GM12878 (cell line): ENCODE measurements at regions not wholly inside any gene's neighbourhood (a gene's known extent, or its start where the extent isn't known, plus 50 kb on each side); places are given as distances from the start of the nearest gene placed in this dataset.

Experiments
- ATAC-seq: fragments of 200-7000 bp; cut with Tn5 transposase; 3 replicates; pipeline ENCODE4 v1.9.1; 2020; ENCODE audit warnings: mild to moderate bottlenecking, moderate library complexity
- BruUV-seq: library from RNA; stranded (reverse); fragments of 400-500 nt; replicated peaks from 2 replicates; lab custom pipeline; 2021; lab: Mats Ljungman, UMichigan
- CTCF ChIA-PET: fragments of 300-600 bp; sonication (Branson Sonifier 250); formaldehyde crosslinking; extraction: SDS; loops from one replicate; lab custom pipeline; 2021; ENCODE audit warnings: inconsistent platforms; lab: Yijun Ruan, JAX
- POLR2A ChIA-PET: fragments of 350-600 bp; formaldehyde crosslinking; extraction: SDS; loops from one replicate; lab custom pipeline; 2021; ENCODE audit warnings: inconsistent platforms; lab: Charles Lee
- RAD21 ChIA-PET: fragments of 300-600 bp; sonication (Branson Sonifier 250); formaldehyde crosslinking; loops from one replicate; lab custom pipeline; 2023; ENCODE audit warnings: antibody characterized with exemption; ENCODE audit not compliant: unreplicated experiment; lab: Charles Lee
- SMC1A ChIA-PET: fragments of 300-600 bp; sonication (Branson Sonifier 250); formaldehyde crosslinking; loops from one replicate; lab custom pipeline; 2023; ENCODE audit not compliant: unreplicated experiment, uncharacterized antibody; lab: Charles Lee
- DNase-seq: peaks from one replicate; pipeline ENCODE4 v3.0.0-alpha.2; 2011; ENCODE audit warnings: low read depth, low spot score
- FAIRE-seq: peaks from 3 replicates; lab custom pipeline; 2011; peaks lifted over from hg19 to GRCh38; lab: Jason Lieb, UNC
- H2AFZ ChIP-seq: 2 replicates; pipeline ENCODE4 v1.6.0; 2011; ENCODE audit warnings: low read depth, low read length, control low read depth; ENCODE audit not compliant: control insufficient read depth
- H3K27ac ChIP-seq: 2 replicates; pipeline ENCODE4 v1.5.1; 2011; ENCODE audit warnings: control low read depth; ENCODE audit not compliant: control insufficient read depth, insufficient read depth
- H3K27me3 ChIP-seq, 2 experiments: replicated peaks in 1 of 2; 2 replicates each; pipeline versions ENCODE4 v1.6.0 to v1.6.1; 2011; ENCODE audit warnings: low read length in 1 of 2; ENCODE audit not compliant: control insufficient read depth in 2 of 2, insufficient read depth in 2 of 2
- H3K36me3 ChIP-seq, 2 experiments: 2 replicates each; pipeline ENCODE4 v1.5.1; 2011; ENCODE audit warnings: low read length in 1 of 2; ENCODE audit not compliant: control insufficient read depth in 2 of 2, insufficient read depth in 2 of 2
- H3K4me1 ChIP-seq: 2 replicates; pipeline ENCODE4 v1.6.1; 2011; ENCODE audit warnings: mild to moderate bottlenecking, low read length, moderate library complexity, mixed read lengths; ENCODE audit not compliant: control insufficient read depth, insufficient read depth
- H3K4me2 ChIP-seq: 2 replicates; pipeline ENCODE4 v1.6.0; 2011; ENCODE audit warnings: control low read depth; ENCODE audit not compliant: control insufficient read depth, insufficient read depth
- H3K4me3 ChIP-seq: fragments of 200-600 bp; sonication (generic); 2 replicates; pipeline ENCODE4 v1.5.1; 2016
- H3K79me2 ChIP-seq: 2 replicates; pipeline ENCODE4 v1.6.0; 2011; ENCODE audit warnings: low read length; ENCODE audit not compliant: control insufficient read depth, insufficient read depth
- H3K9ac ChIP-seq: 2 replicates; pipeline ENCODE4 v1.8.0; 2011; ENCODE audit warnings: low read length, control low read depth, mixed read lengths; ENCODE audit not compliant: control insufficient read depth, insufficient read depth
- H3K9me3 ChIP-seq: replicated peaks from 3 replicates; pipeline ENCODE4 v1.5.1; 2011; ENCODE audit warnings: mild to moderate bottlenecking, low read length; ENCODE audit not compliant: control insufficient read depth, insufficient read depth
- H4K20me1 ChIP-seq: 2 replicates; pipeline ENCODE4 v1.6.0; 2011; ENCODE audit not compliant: control insufficient read depth, insufficient read depth
- ASH2L ChIP-seq: fragments of 300-600, 200-600 bp; sonication (generic); IDR thresholded peaks from 2 replicates; pipeline ENCODE4 v1.6.1; 2017; ENCODE audit warnings: low read depth, mild to moderate bottlenecking, borderline replicate concordance
- BCL11A ChIP-seq: IDR thresholded peaks from 2 replicates; pipeline ENCODE4 v1.6.1; 2011; ENCODE audit warnings: low read depth, low read length
- CHD2 ChIP-seq: IDR thresholded peaks from 2 replicates; pipeline ENCODE4 v1.6.1; 2011; ENCODE audit warnings: low read depth, low read length, improper control_type of control experiment, borderline replicate concordance
- EGR1 ChIP-seq, 2 experiments: IDR thresholded peaks; 1 replicate in 1 of 2; 2 replicates in 1 of 2; pipeline ENCODE4 v1.6.1; 2011 to 2012; ENCODE audit warnings: low read depth in 2 of 2, low read length in 2 of 2, borderline replicate concordance in 1 of 2, mild to moderate bottlenecking in 1 of 2, moderate library complexity in 1 of 2
- EP300 ChIP-seq, 2 experiments: fragments of 150-350 bp in 1 of 2; IDR thresholded peaks; 2 replicates each; pipeline ENCODE4 v1.6.1; 2011 to 2012; ENCODE audit warnings: low read depth in 2 of 2, low read length in 2 of 2, borderline replicate concordance in 1 of 2, improper control_type of control experiment in 1 of 2, inconsistent platforms in 1 of 2; ENCODE audit not compliant: control insufficient read depth in 1 of 2
- ETV6 ChIP-seq, 2 experiments: fragments of 450-650 bp in 1 of 2; IDR thresholded peaks in 1 of 2; conservative IDR thresholded peaks in 1 of 2; 2 replicates each; pipeline ENCODE4 v1.6.1; 2014; ENCODE audit warnings: antibody characterized with exemption in 1 of 2, borderline replicate concordance in 1 of 2, low read depth in 1 of 2, mild to moderate bottlenecking in 1 of 2, moderate library complexity in 1 of 2
- HDAC6 ChIP-seq: fragments of 200-600 bp; sonication (generic); IDR thresholded peaks from one replicate; pipeline ENCODE4 v1.8.0; 2017; ENCODE audit warnings: antibody characterized with exemption; ENCODE audit not compliant: unreplicated experiment
- HDGF ChIP-seq: fragments of 450-650 bp; IDR thresholded peaks from 2 replicates; pipeline ENCODE4 v1.6.1; 2016; ENCODE audit warnings: antibody characterized with exemption
- JUND ChIP-seq: IDR thresholded peaks from 2 replicates; pipeline ENCODE4 v1.6.1; 2012; ENCODE audit warnings: low read depth, mild to moderate bottlenecking, low read length, improper control_type of control experiment, moderate library complexity
- KAT2A ChIP-seq: conservative IDR thresholded peaks from 2 replicates; pipeline ENCODE4 v1.6.1; 2011; ENCODE audit warnings: low read depth, low read length; ENCODE audit not compliant: control insufficient read depth
- POLR2AphosphoS2 ChIP-seq: IDR thresholded peaks from 2 replicates; pipeline ENCODE4 v1.6.1; 2011; ENCODE audit warnings: low read depth, mild to moderate bottlenecking, low read length, improper control_type of control experiment, moderate library complexity
- POLR2AphosphoS5 ChIP-seq: IDR thresholded peaks from 2 replicates; pipeline ENCODE4 v1.6.1; 2011; ENCODE audit warnings: mild to moderate bottlenecking, low read length, inconsistent platforms
- POU2F2 ChIP-seq: IDR thresholded peaks from 3 replicates; pipeline ENCODE4 v1.6.1; 2011; ENCODE audit warnings: low read depth, mild to moderate bottlenecking, low read length, borderline replicate concordance
- SUZ12 ChIP-seq: fragments of 200-600 bp; sonication (generic); IDR thresholded peaks from one replicate; pipeline ENCODE4 v1.6.1; 2018; ENCODE audit warnings: antibody characterized with exemption, mild to moderate bottlenecking; ENCODE audit not compliant: unreplicated experiment
- TCF3 ChIP-seq: IDR thresholded peaks from 2 replicates; pipeline ENCODE4 v1.6.1; 2012; ENCODE audit warnings: low read depth, mild to moderate bottlenecking, low read length, borderline replicate concordance; ENCODE audit not compliant: insufficient read depth
- ZNF24 ChIP-seq: fragments of 450-650 bp; IDR thresholded peaks from 2 replicates; pipeline ENCODE4 v1.6.1; 2017; ENCODE audit warnings: antibody characterized with exemption, mild to moderate bottlenecking
- ZNF622 ChIP-seq: fragments of 450-650 bp; IDR thresholded peaks from 2 replicates; pipeline ENCODE4 v1.6.1; 2017; ENCODE audit warnings: mild to moderate bottlenecking, inconsistent platforms
- WGBS: methylation state at CpG from one replicate; pipeline ENCODE4 v1.1.6; 2016; ENCODE audit warnings: low lambda C conversion rate; ENCODE audit not compliant: insufficient replicate concordance, insufficient coverage; ENCODE audit errors: missing lambda C conversion rate; 5-methylcytosine and 5-hydroxymethylcytosine counted together
- in situ Hi-C: fragments of 300-500 bp; cut with MboI; formaldehyde crosslinking; loops from 9 replicates; pipeline ENCODE4 v1.14.3; 2018; ENCODE audit warnings: mixed read lengths
- intact Hi-C: fragments of 100-400 bp; cut with micrococcal nuclease; formaldehyde crosslinking; loops from one replicate; pipeline ENCODE4 v1.14.2; 2022; ENCODE audit not compliant: unreplicated experiment
- TF ChIP-seq, protein P1 (sequence below): IDR thresholded peaks from 2 replicates; pipeline ENCODE4 v1.6.1; 2011; ENCODE audit warnings: low read depth, mild to moderate bottlenecking, low read length, moderate library complexity, borderline replicate concordance; ENCODE audit errors: extremely low read depth
- TF ChIP-seq, protein P2 (sequence below): IDR thresholded peaks from 2 replicates; pipeline ENCODE4 v1.6.1; 2012; ENCODE audit warnings: low read depth, low read length, improper control_type of control experiment

DNA sequence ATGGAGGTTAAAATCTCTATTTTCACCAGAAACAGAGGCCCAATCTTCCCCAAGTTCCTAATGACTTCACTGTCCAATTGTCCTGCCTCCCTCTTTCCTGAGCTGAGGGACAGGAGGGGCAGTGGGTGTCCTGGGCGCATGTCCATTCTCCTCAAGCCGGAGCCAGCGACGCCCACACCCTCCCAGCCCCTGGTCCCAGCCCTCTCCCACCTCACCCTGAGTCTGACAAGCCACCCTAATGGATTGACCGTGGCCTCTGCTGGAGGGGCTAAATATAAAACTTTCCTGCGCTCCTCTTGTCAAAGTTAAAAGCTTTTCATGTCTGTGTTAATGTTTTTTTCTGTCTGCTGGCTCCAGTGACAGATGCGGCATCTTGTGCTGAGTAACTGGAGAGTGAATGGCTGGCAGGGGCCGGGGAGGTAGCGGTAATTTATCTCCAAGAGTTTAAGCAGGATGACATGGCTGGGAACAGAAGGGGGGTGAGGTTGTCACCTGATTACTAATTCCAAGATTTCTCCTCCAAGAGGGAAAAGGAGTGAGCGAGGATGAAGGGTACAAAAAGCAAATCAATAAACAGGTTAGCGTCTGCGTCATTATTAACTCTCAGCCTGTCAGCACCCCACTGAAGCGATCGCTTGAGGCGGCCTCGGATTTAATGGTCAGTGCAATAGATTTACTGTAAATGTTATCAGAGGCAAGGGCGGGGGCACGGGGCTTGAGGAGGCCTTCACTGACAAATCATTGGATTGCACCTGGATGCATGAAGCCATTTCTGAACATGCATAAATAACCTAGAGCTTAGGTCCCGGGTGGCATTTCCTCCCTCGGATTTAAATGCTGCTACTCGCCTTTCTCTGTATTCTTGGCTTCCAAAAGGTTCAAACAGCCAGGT lies 118.1 kb upstream of the MAFB start:
- no peak overlapping the region for H3K4me2 ChIP-seq
- no peaks in the 10 kb centered on the region for H3K36me3 ChIP-seq
- H3K79me2 ChIP-seq = no peaks in the 10 kb centered on the region
- H2AFZ ChIP-seq = no peak overlapping the region
- TF ChIP-seq ZNF622 = no peak
- no peak for TF ChIP-seq CHD2
- TF ChIP-seq ASH2L = no peak
- TF ChIP-seq HDAC6 = no peak
- TF ChIP-seq EP300 (IDR thresholded peaks at IDR 0.05; ENCODE audit: borderline replicate concordance in 1 of 2, control insufficient read depth in 1 of 2, low read depth in 2 of 2, low read length in 2 of 2) = no peak
- no peak for TF ChIP-seq ETV6 (conservative IDR thresholded peaks at IDR 0.05 in 1 of 2, IDR thresholded peaks at IDR 0.05 in 1 of 2; ENCODE audit: borderline replicate concordance in 1 of 2, low read depth in 1 of 2)
- no peak for TF ChIP-seq HDGF
- no peak for TF ChIP-seq KAT2A
- TF ChIP-seq POU2F2 = no peak
- TF ChIP-seq SUZ12 = no peak
- TF ChIP-seq POLR2AphosphoS5 = no peak
- TF ChIP-seq, protein P1, sequence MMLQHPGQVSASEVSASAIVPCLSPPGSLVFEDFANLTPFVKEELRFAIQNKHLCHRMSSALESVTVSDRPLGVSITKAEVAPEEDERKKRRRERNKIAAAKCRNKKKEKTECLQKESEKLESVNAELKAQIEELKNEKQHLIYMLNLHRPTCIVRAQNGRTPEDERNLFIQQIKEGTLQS = no peak
- no peak for TF ChIP-seq TCF3
- TF ChIP-seq POLR2AphosphoS2 = no peak
- TF ChIP-seq JUND = no peak
- TF ChIP-seq, protein P2, sequence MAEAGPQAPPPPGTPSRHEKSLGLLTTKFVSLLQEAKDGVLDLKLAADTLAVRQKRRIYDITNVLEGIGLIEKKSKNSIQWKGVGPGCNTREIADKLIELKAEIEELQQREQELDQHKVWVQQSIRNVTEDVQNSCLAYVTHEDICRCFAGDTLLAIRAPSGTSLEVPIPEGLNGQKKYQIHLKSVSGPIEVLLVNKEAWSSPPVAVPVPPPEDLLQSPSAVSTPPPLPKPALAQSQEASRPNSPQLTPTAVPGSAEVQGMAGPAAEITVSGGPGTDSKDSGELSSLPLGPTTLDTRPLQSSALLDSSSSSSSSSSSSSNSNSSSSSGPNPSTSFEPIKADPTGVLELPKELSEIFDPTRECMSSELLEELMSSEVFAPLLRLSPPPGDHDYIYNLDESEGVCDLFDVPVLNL = no peak
- no peak for TF ChIP-seq BCL11A
- no peak for TF ChIP-seq ZNF24
- TF ChIP-seq EGR1 (IDR thresholded peaks at IDR 0.05; ENCODE audit: borderline replicate concordance in 1 of 2, low read depth in 2 of 2, low read length in 2 of 2) = no peak
- H3K4me3 ChIP-seq = no peak overlapping the region
- POLR2A ChIA-PET = no interaction called here
- no peaks in the 10 kb centered on the region for H3K4me1 ChIP-seq
- SMC1A ChIA-PET = no interaction called here
- intact Hi-C loops = no loop called here
- WGBS = 38% methylated on average over 21 of the region's 21 CpGs
- no peak overlapping the region for H3K27ac ChIP-seq
- RAD21 ChIA-PET = no interaction called here
- ATAC-seq (no peak), DNase-seq (no peak), FAIRE-seq (no peak)
- BruUV-seq = no TSS peak
- no peak overlapping the region for H3K9ac ChIP-seq
- in situ Hi-C loops = no loop called here
- H3K27me3 ChIP-seq = peaks cover 0 to 3% of the 10 kb centered on the region in 2 experiments; a peak in 2 of 4 replicates
- no peaks in the 10 kb centered on the region for H4K20me1 ChIP-seq
- H3K9me3 ChIP-seq = no peaks in the 10 kb centered on the region
- CTCF ChIA-PET = no interaction called here
